Lower leg skin (tissue), 3 donors: ENCODE measurements at regions not wholly inside any gene's neighbourhood (a gene's known extent, or its start where the extent isn't known, plus 50 kb on each side); places are given as distances from the start of the nearest gene placed in this dataset.

Experiments
- CTCF ChIP-seq, 3 donors: fragments of 450-650 bp; IDR thresholded peaks; one replicate each; pipeline ENCODE4 v1.5.1; 2016; ENCODE audit warnings: antibody characterized with exemption in 3 of 3, mild to moderate bottlenecking in 3 of 3, moderate library complexity in 2 of 3
- POLR2A ChIP-seq, 2 donors: fragments of 450-650 bp; IDR thresholded peaks; one replicate each; pipeline ENCODE4 v1.6.1; 2016 to 2017; ENCODE audit warnings: antibody characterized with exemption in 2 of 2, mild to moderate bottlenecking in 1 of 2, moderate library complexity in 1 of 2

GRCh38 chr21:34004974-34005373 is 68.4 kb upstream of the MRPS6 start:
- TF ChIP-seq CTCF (IDR thresholded peaks at IDR 0.05), result no peak
- no peak for TF ChIP-seq POLR2A (IDR thresholded peaks at IDR 0.05)
